Right cardiac atrium (tissue), 5 donors: ENCODE measurements at regions not wholly inside any gene's neighbourhood (a gene's known extent, or its start where the extent isn't known, plus 50 kb on each side); places are given as distances from the start of the nearest gene placed in this dataset.

Source experiments
- ATAC-seq, 2 donors: fragments of 200-7000 bp; cut with Tn5 transposase; one replicate each; pipeline versions ENCODE4 v1.8.0 to v1.9.1; 2020; ENCODE audit warnings: moderate library complexity in 2 of 2, mild to moderate bottlenecking in 1 of 2
- DNase-seq, 3 donors: peaks; one replicate each; pipeline ENCODE4 v3.0.0-alpha.2; 2020
- H3K27ac ChIP-seq: one replicate; pipeline ENCODE4 v1.5.1; 2013; ENCODE audit warnings: mild to moderate bottlenecking, low read length, control low read depth, moderate library complexity
- H3K27me3 ChIP-seq: one replicate; pipeline ENCODE4 v1.6.1; 2013; ENCODE audit not compliant: control insufficient read depth, insufficient read depth
- H3K4me1 ChIP-seq: one replicate; pipeline ENCODE4 v1.6.1; 2013; ENCODE audit warnings: low read length; ENCODE audit not compliant: control insufficient read depth, insufficient read depth
- H3K4me3 ChIP-seq: one replicate; pipeline ENCODE4 v1.5.1; 2013; ENCODE audit warnings: low read length, control low read depth
- H3K9me3 ChIP-seq: one replicate; pipeline ENCODE4 v1.6.1; 2013; ENCODE audit warnings: low read length; ENCODE audit not compliant: control insufficient read depth
- WGBS: extraction: QIAGEN DNeasy Blood & Tissue Kit; methylation state at CpG from one replicate; pipeline ENCODE4 v1.1.7; 2013; 5-methylcytosine and 5-hydroxymethylcytosine counted together
- intact Hi-C, 4 donors: fragments of 100-400 bp; cut with DNase I; formaldehyde crosslinking; loops; one replicate each; pipeline versions ENCODE4 v1.11.0 to v1.14.0; 2022 to 2023
- donor health status: healthy with polysubstance abuse.
- donor health status: DM: no; HTN: yes; CAD: no.
- donor health status: DM: no; HTN: no; CAD: no.
- donor health status: DM: no; HTN: yes; CAD: no; lungs with severe emphysema.
- donor health status: DM: yes; HTN: yes; CAD: no.

GRCh38 chr16:27123795-27124409 lies 57.2 kb downstream of the C16orf82 start:
- WGBS: 74% methylated on average over 7 of the region's 7 CpGs
- Histone ChIP-seq H3K27me3 (no peaks in the 10 kb centered on the region), H3K4me1 (no peaks in the 10 kb centered on the region), H3K27ac (no peak overlapping the region), H3K9me3 (no peaks in the 10 kb centered on the region), H3K4me3 (no peak overlapping the region)
- no peak for ATAC-seq
- DNase-seq: no peak
- intact Hi-C loops: no loop called here

GRCh38 chr16:27127308-27127707 lies 60.6 kb downstream of the C16orf82 start:
- Histone ChIP-seq H3K27ac (no peak overlapping the region), H3K4me1 (no peaks in the 10 kb centered on the region), H3K9me3 (no peaks in the 10 kb centered on the region), H3K4me3 (no peak overlapping the region), H3K27me3 (no peaks in the 10 kb centered on the region)
- intact Hi-C loops: no loop called here
- DNase-seq: no peak
- no peak for ATAC-seq

- Histone ChIP-seq H3K4me3 (no peak overlapping the region), H3K27me3 (no peaks in the 10 kb centered on the region), H3K9me3 (no peaks in the 10 kb centered on the region), H3K4me1 (no peaks in the 10 kb centered on the region), H3K27ac (no peak overlapping the region)
- intact Hi-C loops: no loop called here
- ATAC-seq (no peak), DNase-seq (no peak)
- 66% methylated on average over 2 of the region's 2 CpGs for WGBS
Measured at GRCh38 chr16:27129401-27129800, 62.7 kb downstream of the C16orf82 start.

GRCh38 chr16:27138257-27138656 lies 65.1 kb upstream of the KDM8 start:
- ATAC-seq: no peak
- WGBS: 85% methylated on average over 5 of the region's 5 CpGs
- Histone ChIP-seq H3K27ac (no peak overlapping the region), H3K27me3 (peaks cover 2% of the 10 kb centered on the region), H3K4me3 (no peak overlapping the region), H3K9me3 (no peaks in the 10 kb centered on the region), H3K4me1 (no peaks in the 10 kb centered on the region)
- no peak for DNase-seq
- intact Hi-C loops: no loop called here

GRCh38 chr16:27145630-27146029 lies 57.7 kb upstream of the KDM8 start:
- intact Hi-C loops: no loop called here

GRCh38 chr16:27149986-27150385 lies 53.3 kb upstream of the KDM8 start:
- Histone ChIP-seq H3K9me3 (no peaks in the 10 kb centered on the region), H3K27me3 (no peaks in the 10 kb centered on the region), H3K4me1 (no peaks in the 10 kb centered on the region), H3K4me3 (no peak overlapping the region), H3K27ac (no peak overlapping the region)
- DNase-seq (no peak), ATAC-seq (no peak)
- intact Hi-C loops: loop anchor here in 3 of 4 donors (10.0 kb wide), 2 partner anchors 55 to 305 kb away; no protein-coding TSS in a partner anchor
- WGBS: 95% methylated on average over 2 of the region's 2 CpGs

More at GRCh38 chr16:27145630-27146029, 57.7 kb upstream of the KDM8 start:
- H3K27ac ChIP-seq: no peak overlapping the region
- WGBS: 81% methylated on average over 1 of the region's 1 CpG
- DNase-seq: no peak
- no peak overlapping the region for H3K4me3 ChIP-seq
- no peaks in the 10 kb centered on the region for H3K4me1 ChIP-seq
- peaks cover 2% of the 10 kb centered on the region for H3K27me3 ChIP-seq
- H3K9me3 ChIP-seq: no peaks in the 10 kb centered on the region
- no peak for ATAC-seq

- WGBS: 70% methylated on average over 2 of the region's 2 CpGs
- no peak overlapping the region for H3K27ac ChIP-seq
- no peaks in the 10 kb centered on the region for H3K27me3 ChIP-seq
- no peak overlapping the region for H3K4me3 ChIP-seq
- H3K4me1 ChIP-seq: no peaks in the 10 kb centered on the region
- intact Hi-C loops: loop anchor here in 3 of 4 donors (10.0 kb wide), 2 partner anchors 57 to 303 kb away; no protein-coding TSS in a partner anchor
- no peaks in the 10 kb centered on the region for H3K9me3 ChIP-seq
- ATAC-seq (no peak), DNase-seq (no peak)
Measured at GRCh38 chr16:27152121-27152520, 51.2 kb upstream of the KDM8 start.

- H3K9me3 ChIP-seq: no peaks in the 10 kb centered on the region
- 75% methylated on average over 4 of the region's 4 CpGs for WGBS
- no peak for ATAC-seq
- intact Hi-C loops: loop anchor here in 3 of 4 donors (10.0 kb wide), 2 partner anchors 58 to 302 kb away; no protein-coding TSS in a partner anchor
- H3K27ac ChIP-seq: no peak overlapping the region
- DNase-seq: no peak
- no peaks in the 10 kb centered on the region for H3K27me3 ChIP-seq
- H3K4me3 ChIP-seq: no peak overlapping the region
- no peaks in the 10 kb centered on the region for H3K4me1 ChIP-seq
Measured at GRCh38 chr16:27152801-27153200, 50.5 kb upstream of the KDM8 start.
